GM18861 (cell line): ENCODE measurements at regions not wholly inside any gene's neighbourhood (a gene's known extent, or its start where the extent isn't known, plus 50 kb on each side); places are given as distances from the start of the nearest gene placed in this dataset.

Experiments used
- ATAC-seq: cut with Tn5 transposase; IDR thresholded peaks from one replicate; pipeline ENCODE4 v1.9.1; 2021; ENCODE audit not compliant: unreplicated experiment

GRCh38 chr3:157639756-157640426 is 136.7 kb upstream of the VEPH1 start:
- no peak for ATAC-seq

- ATAC-seq: no peak
Observed at GRCh38 chr3:157637866-157638265, 134.7 kb upstream of the VEPH1 start.

DNA sequence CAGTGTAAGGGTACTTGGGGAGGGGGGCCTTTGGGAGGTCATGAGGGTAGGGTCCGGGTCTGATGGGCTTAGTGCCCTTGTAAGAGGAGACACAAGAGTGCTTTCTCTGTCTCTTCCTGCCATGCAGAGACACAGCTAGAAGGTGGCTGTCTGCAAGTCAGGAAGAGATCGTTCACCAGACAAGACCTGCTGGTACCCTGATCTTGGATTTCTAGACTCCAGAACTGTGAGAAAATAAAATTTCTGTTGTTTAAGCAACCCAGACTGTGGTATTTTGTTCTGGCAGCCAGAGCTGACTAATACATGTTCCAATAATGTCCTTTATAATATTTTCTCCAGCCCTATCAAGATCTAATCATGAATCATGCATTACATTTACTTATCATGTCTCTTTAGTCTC is 130.0 kb upstream of the VEPH1 start:
- ATAC-seq: no peak

DNA sequence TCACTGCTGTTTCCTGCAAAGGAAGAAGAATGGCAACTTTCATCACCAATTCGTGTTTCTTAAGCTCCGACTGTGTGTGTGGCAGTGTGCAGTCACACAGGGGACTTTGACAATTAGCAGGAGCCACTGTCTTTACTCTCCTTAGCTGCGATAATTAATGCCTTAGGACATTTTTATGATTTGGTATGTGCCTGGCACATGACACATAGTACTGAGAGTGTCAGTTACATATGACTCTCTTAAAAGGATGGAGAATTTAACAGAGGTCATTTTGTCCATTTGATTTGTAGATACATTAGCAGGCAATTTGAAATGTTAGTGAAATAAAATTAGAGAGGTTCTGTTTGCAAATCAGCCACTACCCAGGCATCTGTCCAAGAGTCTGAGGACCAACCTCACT is 128.9 kb upstream of the VEPH1 start:
- no peak for ATAC-seq

DNA sequence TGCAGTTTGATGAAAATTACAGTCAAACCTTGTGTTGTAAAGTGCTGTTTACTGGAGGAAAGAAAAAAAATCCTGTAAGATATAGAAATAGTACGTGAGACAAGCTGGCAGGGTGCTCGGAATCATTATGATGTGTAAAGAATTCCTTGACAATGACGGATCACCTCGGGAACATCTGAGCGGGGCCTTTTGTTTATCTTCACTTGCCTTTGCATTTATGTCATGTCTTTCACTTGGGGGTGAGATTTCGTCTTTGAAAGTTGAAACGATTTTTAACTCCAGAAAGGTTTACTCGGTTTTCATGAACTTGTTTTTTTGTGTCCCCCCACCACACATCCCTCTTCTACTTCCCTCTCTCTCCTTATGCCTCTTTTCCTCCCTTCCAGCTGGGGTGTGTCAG is 128.3 kb upstream of the VEPH1 start:
- no peak for ATAC-seq

DNA sequence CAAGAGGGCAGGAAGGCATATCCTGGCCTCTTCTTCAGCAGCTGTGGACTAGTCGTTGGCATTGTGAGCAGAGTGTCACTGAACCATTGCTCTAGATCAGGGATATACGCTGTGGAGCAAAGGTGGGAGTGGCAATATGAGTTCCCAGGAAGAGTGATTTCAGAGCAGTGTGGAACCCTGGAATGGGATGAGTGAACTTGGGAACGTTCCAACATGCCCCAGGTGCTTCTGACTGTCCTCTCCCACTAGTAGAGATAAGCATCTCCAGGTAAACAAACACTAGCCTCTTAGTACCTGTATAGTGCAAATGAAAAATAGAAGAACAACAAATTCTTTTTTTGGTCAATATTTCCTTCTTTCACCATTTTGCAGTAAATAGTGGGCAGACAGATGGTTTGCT is 123.6 kb upstream of the VEPH1 start:
- ATAC-seq: no peak

GRCh38 chr3:157624801-157625200 is 121.6 kb upstream of the VEPH1 start:
- ATAC-seq: no peak

DNA sequence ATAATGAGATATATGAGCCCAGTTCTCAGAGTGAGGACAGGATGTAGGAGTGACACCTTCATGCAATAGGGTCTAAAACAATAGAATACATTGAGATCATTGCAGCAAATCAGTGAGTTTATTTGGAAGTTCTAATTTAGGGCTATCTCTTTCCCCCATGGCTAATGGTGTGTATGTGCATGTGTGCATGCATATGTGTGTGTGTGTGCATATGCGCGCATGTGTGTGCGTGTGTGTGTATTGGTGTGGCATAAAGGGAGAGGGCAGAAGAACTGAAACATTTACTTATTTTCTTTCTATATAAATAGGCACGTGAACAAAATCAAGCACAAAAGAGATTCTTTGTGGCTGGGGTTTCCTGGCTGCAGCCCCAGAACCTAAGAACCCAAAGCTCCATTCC is 115.7 kb upstream of the VEPH1 start:
- ATAC-seq: no peak

DNA sequence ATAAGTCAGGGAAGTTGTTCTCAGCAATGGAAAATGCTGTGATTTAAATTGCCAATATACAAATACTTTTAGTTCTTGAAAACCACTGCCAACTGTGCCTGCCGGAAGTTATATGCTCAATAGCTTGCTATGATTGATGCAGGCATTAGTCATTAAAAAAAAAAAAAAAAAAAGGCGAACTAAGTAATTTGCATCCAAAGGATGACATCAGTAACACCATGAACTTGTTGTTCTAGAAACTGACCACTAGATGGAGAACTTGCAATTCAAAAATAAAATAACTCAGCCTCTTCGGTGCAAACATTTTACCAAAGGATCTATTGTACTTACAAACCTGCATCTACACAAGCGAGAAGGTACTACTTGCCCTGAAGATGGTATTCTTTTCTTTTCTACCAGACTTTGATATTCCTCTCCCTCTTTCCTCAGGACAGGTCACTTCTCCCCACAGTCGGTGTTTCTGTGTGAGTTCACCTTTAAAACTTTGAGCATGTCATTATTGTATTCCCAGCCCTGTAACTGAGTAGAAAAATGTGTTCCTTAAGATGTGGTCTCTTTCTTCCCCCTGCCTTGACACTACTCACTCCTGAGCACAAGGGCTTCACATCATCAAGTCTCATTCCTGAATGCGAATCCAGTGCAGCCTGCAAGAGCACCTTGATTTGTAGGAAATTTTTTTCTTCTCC is 115.0 kb upstream of the VEPH1 start:
- ATAC-seq: peak; percentile 83

GRCh38 chr3:157614896-157615295 is 111.7 kb upstream of the VEPH1 start:
- ATAC-seq: no peak

DNA sequence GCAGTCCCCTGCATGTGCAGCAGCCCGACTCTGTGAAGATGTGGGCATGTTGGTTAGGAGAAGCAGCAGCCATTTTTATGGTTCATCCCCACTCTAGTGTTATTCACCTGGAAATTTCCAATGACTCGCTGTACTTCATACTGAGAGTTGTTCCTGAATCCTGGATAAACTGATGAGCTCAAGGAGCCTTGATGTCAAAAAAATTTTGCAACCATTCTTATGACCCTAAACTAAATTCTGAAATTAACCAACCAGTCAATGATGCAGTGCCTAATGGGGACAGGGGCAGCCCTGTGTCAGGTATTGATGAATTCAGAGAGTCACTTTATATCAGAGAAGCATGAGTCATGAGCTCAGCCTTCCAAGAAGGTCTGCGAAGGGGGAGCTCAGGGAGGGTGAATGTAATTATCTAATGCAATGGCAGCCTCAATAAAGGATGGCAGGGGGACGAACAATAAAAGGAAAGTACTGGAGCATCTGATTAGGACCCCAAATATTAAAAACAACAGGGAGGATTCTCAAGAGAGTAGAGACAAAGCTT is 108.4 kb upstream of the VEPH1 start:
- ATAC-seq: no peak

GRCh38 chr3:157610876-157611535 is 107.8 kb upstream of the VEPH1 start:
- no peak for ATAC-seq

DNA sequence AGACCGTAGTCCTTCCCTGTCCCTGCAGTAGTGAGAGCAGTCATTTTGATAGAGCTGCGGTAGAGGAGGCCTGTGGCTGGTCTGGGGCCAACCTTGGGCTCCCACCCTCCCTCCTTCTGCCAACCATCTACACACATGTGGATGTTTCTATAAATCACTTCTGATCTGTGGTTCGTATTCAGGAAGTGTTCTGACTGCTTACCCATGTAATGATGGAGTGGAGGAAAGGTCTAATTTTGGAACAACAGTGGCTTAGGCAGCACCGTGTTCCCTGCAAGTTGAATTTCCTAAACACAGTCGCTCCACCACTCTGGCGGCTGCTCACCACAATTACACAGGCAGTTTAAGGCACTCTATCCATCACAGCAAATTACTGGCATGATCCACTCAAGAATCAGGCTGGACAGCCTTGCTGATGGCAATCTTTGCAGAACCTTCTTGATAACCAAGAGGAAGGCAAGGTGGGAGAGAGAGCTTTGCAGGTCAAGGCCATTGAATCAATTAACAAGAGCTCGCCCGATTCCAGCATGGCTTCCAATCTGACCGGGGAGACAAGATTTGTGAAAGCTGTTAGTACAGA is 104.7 kb upstream of the VEPH1 start:
- ATAC-seq: no peak

DNA sequence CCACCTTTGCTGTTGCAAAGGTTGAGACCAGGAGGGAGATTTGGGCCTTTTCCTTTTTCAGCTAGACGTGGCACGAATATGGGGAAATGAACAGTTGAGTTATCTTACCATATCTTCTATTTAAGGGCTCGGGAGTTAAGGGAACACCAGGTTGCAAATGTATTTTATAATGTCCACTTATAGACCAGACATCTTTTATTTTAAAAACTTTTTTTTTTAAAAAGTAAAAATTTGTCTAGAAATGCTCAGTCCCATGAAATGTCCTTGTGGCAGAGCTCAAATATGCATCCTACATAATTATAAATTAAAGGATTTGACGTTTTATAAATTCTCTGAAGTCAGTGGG is 103.6 kb upstream of the VEPH1 start:
- ATAC-seq: no peak

- ATAC-seq: peak; percentile 90
Observed at GRCh38 chr3:157606011-157606851, 103.0 kb upstream of the VEPH1 start.

- ATAC-seq: no peak
Observed at GRCh38 chr3:157605356-157605755, 102.1 kb upstream of the VEPH1 start.

- no peak for ATAC-seq
Observed at GRCh38 chr3:157602424-157602823, 99.2 kb upstream of the VEPH1 start.

GRCh38 chr3:157595259-157595658 is 92.0 kb upstream of the VEPH1 start:
- ATAC-seq: no peak

DNA sequence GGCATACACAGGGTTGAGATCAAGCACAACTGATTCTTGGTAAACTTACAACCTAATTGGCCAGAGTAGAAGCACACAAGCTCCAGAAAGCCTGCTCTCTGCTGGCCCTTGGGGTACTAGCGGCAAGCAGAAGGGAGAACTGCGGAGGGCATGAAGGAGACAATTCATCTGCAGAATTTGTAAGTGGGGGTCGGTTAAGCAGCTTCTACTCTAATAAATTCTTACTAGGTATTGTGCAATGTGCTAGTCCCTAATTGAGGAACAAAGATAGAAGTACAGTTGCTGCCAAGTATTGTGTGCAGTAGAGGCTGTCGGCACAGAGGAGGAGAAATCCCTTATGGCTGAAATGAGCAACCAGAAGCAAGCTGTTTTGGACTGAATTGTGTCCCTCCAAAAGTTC is 91.2 kb upstream of the VEPH1 start:
- no peak for ATAC-seq

DNA sequence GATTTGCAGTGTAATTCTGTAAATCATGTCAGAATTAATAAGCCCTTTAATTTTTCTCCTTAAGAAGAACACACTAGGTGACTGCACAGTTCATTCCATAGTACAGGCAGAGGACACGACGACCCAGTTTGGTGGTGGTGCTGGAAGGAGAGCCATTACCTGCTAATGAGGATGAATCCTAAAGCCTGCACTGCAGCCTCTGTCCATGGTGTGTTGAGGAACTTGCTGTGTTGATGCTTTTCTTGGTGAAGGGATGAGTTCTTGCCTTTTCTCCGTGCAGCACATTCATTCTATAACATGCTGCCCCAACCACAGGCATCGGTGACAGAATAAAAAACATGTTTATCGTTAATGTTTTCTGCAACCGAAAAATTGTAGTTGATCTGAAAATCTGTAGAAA is 89.6 kb upstream of the VEPH1 start:
- ATAC-seq: no peak

- ATAC-seq: no peak
Observed at GRCh38 chr3:157590273-157590672, 87.1 kb upstream of the VEPH1 start.
